Epithelial cell of proximal tubule (primary cell): ENCODE measurements at regions not wholly inside any gene's neighbourhood (a gene's known extent, or its start where the extent isn't known, plus 50 kb on each side); places are given as distances from the start of the nearest gene placed in this dataset.

Source experiments
- DNase-seq: peaks from one replicate; pipeline ENCODE4 v3.0.0-alpha.2; 2011; ENCODE audit warnings: low read depth
- H3K4me3 ChIP-seq: 2 replicates; pipeline ENCODE4 v1.5.1; 2011; ENCODE audit warnings: low read depth, mild to moderate bottlenecking, low read length
- CTCF ChIP-seq: conservative IDR thresholded peaks from 2 replicates; pipeline ENCODE4 v1.5.1; 2012; ENCODE audit warnings: low read depth, mild to moderate bottlenecking, low read length

DNA sequence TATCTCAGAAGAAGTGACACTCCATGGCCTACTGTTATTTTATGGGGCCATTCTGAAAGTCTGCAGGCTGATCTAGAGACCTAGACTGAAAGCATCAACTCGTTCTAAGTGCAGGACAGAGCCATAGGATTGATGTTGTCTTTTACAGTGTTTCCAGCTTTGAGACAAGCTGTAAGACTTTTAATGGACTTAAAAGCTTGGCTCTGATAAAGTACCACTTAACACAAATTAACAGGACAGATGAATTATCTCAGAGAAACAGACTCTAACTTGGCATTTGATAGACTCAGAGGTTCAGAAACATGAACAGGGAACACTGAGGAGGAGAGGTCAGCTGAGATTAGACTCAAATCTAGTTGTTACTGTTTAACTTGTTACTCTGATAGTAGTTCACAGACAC, 203.2 kb downstream of the TLR4 start:
- TF ChIP-seq CTCF, result no peak
- no peak for DNase-seq
- no peak overlapping the region for H3K4me3 ChIP-seq

GRCh38 chr9:117916291-117916690, 212.1 kb downstream of the TLR4 start:
- DNase-seq, result no peak
- H3K4me3 ChIP-seq, result no peak overlapping the region
- no peak for TF ChIP-seq CTCF

- TF ChIP-seq CTCF, result no peak
- no peak overlapping the region for H3K4me3 ChIP-seq
- DNase-seq, result no peak
These were observed 213.7 kb downstream of the TLR4 start for GRCh38 chr9:117917873-117918272.

DNA sequence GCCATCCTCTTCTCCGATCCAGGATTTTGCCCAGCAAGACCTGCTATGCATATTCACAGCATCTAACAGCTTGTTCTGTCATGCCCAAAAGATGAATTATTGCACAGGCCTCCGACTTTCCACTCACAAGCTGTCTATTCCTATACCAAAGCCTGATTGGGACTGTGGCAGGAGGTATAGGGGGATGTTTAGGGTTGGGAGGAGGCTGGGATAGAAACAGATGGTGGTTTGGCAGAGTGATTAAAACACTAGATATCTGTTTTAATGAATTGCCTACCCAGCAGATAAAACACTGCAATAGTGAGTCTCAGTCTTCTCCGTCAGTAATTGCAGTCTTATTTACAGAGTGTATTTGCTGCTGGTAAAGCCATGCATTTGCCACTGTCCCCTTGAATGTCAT, 215.3 kb downstream of the TLR4 start:
- no peak overlapping the region for H3K4me3 ChIP-seq
- no peak for TF ChIP-seq CTCF

DNA sequence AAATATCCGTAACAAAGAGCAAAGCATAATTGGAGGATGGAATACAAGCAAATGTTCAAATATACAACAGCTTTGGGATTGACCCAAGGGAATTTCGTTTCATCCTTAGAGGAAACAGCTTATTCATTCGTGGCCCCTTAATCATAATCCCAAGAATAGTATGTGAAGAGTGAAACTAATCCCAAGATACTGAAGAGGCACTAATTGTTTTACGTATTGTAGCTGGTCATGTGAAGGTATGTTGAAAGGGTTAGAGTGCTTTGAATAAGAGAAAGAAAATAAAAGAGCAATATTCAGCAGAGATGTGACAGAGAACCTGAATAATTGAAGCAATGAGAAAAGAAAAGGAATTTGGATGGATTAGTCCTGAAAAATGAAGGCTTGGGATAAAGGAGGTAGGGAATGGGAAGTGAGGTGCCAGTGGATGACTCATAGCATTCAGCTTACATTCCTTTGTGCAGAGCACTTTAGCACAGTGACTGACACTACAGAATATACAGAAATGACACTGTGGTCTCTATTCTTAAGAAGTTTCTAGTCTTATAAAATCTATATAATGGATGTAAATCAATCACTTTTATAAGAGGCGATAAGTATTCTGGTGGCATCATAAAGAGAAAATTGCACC, 221.9 kb downstream of the TLR4 start:
- DNase-seq, result no peak
- H3K4me3 ChIP-seq, result no peak overlapping the region
- no peak for TF ChIP-seq CTCF

More for the DNA sequence above, 215.3 kb downstream of the TLR4 start:
- DNase-seq, result no peak

GRCh38 chr9:117927354-117927753, 223.2 kb downstream of the TLR4 start:
- no peak for DNase-seq
- no peak overlapping the region for H3K4me3 ChIP-seq
- peak; percentile 56 for TF ChIP-seq CTCF

- no peak for DNase-seq
- TF ChIP-seq CTCF, result no peak
- H3K4me3 ChIP-seq, result no peak overlapping the region
These were observed 225.7 kb downstream of the TLR4 start for GRCh38 chr9:117929868-117930267.
